GM19397 (cell line): ENCODE measurements at regions not wholly inside any gene's neighbourhood (a gene's known extent, or its start where the extent isn't known, plus 50 kb on each side); places are given as distances from the start of the nearest gene placed in this dataset.
"Not testable (repeated sequence)": the region's sequence is repeated elsewhere in the genome, so short reads cannot be mapped to it uniquely, and the experiment has no call there.

Experiments
- ATAC-seq: cut with Tn5 transposase; IDR thresholded peaks from one replicate; pipeline ENCODE4 v1.9.1; 2021; ENCODE audit warnings: mild to moderate bottlenecking, moderate library complexity; ENCODE audit not compliant: unreplicated experiment

GRCh38 chrX:75873993-75874392 lies 88.9 kb upstream of the MAGEE2 start:
- ATAC-seq: no peak

GRCh38 chrX:75883446-75883845 lies 98.4 kb upstream of the MAGEE2 start:
- ATAC-seq: no peak

GRCh38 chrX:75887833-75888232 lies 102.8 kb upstream of the MAGEE2 start:
- no peak for ATAC-seq

- ATAC-seq: no peak
These were observed 107.7 kb upstream of the MAGEE2 start for GRCh38 chrX:75892749-75893148.

- no peak for ATAC-seq
These were observed 108.2 kb upstream of the MAGEE2 start for GRCh38 chrX:75893281-75893680.

- ATAC-seq: no peak
These were observed 126.7 kb upstream of the MAGEE2 start for GRCh38 chrX:75911716-75912115.

- ATAC-seq: no peak
These were observed 172.1 kb upstream of the MAGEE2 start for GRCh38 chrX:75957107-75957610.

- ATAC-seq: not testable (repeated sequence)
These were observed 176.3 kb upstream of the MAGEE2 start for GRCh38 chrX:75961321-75961720.

GRCh38 chrX:75963774-75964173 lies 178.7 kb upstream of the MAGEE2 start:
- ATAC-seq: no peak

- no peak for ATAC-seq
These were observed 183.2 kb upstream of the MAGEE2 start for GRCh38 chrX:75968293-75968692.

- ATAC-seq: no peak
These were observed 185.9 kb upstream of the PBDC1 start for GRCh38 chrX:75986976-75987375.

- ATAC-seq: peak; percentile 77
These were observed 182.9 kb upstream of the PBDC1 start for GRCh38 chrX:75989806-75990590.

GRCh38 chrX:75997692-75998091 lies 175.2 kb upstream of the PBDC1 start:
- no peak for ATAC-seq

- ATAC-seq: no peak
These were observed 158.5 kb upstream of the PBDC1 start for GRCh38 chrX:76014321-76014720.

GRCh38 chrX:76026292-76026691 lies 146.6 kb upstream of the PBDC1 start:
- ATAC-seq: no peak

- no peak for ATAC-seq
These were observed 146.1 kb upstream of the PBDC1 start for GRCh38 chrX:76026751-76027150.

GRCh38 chrX:76029385-76029784 lies 143.5 kb upstream of the PBDC1 start:
- no peak for ATAC-seq

GRCh38 chrX:76064825-76065224 lies 108.0 kb upstream of the PBDC1 start:
- no peak for ATAC-seq

GRCh38 chrX:76076124-76076523 lies 96.7 kb upstream of the PBDC1 start:
- ATAC-seq: no peak

- ATAC-seq: no peak
These were observed 63.2 kb upstream of the PBDC1 start for GRCh38 chrX:76109654-76110053.
